ENCODE measurements at regions not wholly inside any gene's neighbourhood (a gene's known extent, or its start where the extent isn't known, plus 50 kb on each side); places are given as distances from the start of the nearest gene placed in this dataset.

GRCh38 chr12:105729926-105730325, 399.4 kb downstream of the C12orf75 start:
- Histone ChIP-seq H3K79me2 (no peaks in the 10 kb centered on the region), H3K9me3 (ENCODE audit: control insufficient read depth, low read length) (no peaks in the 10 kb centered on the region), H2AFZ (no peak overlapping the region), H3K4me1 (no peaks in the 10 kb centered on the region), H3K9ac (no peak overlapping the region), H3K27ac (no peak overlapping the region), H3K36me3 (ENCODE audit: control insufficient read depth, insufficient read depth, low read length) (no peaks in the 10 kb centered on the region), H3K27me3 (ENCODE audit: control insufficient read depth, insufficient read depth, low read length) (no peaks in the 10 kb centered on the region), H3K4me3 (ENCODE audit: low read depth, low read length) (no peak overlapping the region), H3K4me2 (ENCODE audit: low read length) (no peak overlapping the region)
- TF ChIP-seq, protein P1, sequence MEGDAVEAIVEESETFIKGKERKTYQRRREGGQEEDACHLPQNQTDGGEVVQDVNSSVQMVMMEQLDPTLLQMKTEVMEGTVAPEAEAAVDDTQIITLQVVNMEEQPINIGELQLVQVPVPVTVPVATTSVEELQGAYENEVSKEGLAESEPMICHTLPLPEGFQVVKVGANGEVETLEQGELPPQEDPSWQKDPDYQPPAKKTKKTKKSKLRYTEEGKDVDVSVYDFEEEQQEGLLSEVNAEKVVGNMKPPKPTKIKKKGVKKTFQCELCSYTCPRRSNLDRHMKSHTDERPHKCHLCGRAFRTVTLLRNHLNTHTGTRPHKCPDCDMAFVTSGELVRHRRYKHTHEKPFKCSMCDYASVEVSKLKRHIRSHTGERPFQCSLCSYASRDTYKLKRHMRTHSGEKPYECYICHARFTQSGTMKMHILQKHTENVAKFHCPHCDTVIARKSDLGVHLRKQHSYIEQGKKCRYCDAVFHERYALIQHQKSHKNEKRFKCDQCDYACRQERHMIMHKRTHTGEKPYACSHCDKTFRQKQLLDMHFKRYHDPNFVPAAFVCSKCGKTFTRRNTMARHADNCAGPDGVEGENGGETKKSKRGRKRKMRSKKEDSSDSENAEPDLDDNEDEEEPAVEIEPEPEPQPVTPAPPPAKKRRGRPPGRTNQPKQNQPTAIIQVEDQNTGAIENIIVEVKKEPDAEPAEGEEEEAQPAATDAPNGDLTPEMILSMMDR (IDR thresholded peaks at IDR 0.05): no peak

- Histone ChIP-seq H3K4me1 (no peaks in the 10 kb centered on the region), H2AFZ (no peak overlapping the region), H3K4me3 (ENCODE audit: low read depth, low read length) (no peak overlapping the region), H3K9me3 (ENCODE audit: control insufficient read depth, low read length) (no peaks in the 10 kb centered on the region), H3K27me3 (ENCODE audit: control insufficient read depth, insufficient read depth, low read length) (no peaks in the 10 kb centered on the region), H3K27ac (no peak overlapping the region), H3K4me2 (ENCODE audit: low read length) (no peak overlapping the region), H3K36me3 (ENCODE audit: control insufficient read depth, insufficient read depth, low read length) (no peaks in the 10 kb centered on the region), H3K9ac (no peak overlapping the region), H3K79me2 (no peaks in the 10 kb centered on the region)
- TF ChIP-seq, protein P1 (IDR thresholded peaks at IDR 0.05): no peak
Measured at GRCh38 chr12:105733579-105733978, 403.1 kb downstream of the C12orf75 start.

GRCh38 chr12:105736498-105736897, 402.3 kb downstream of the NUAK1 start:
- TF ChIP-seq, protein P1 (IDR thresholded peaks at IDR 0.05): no peak

DNA sequence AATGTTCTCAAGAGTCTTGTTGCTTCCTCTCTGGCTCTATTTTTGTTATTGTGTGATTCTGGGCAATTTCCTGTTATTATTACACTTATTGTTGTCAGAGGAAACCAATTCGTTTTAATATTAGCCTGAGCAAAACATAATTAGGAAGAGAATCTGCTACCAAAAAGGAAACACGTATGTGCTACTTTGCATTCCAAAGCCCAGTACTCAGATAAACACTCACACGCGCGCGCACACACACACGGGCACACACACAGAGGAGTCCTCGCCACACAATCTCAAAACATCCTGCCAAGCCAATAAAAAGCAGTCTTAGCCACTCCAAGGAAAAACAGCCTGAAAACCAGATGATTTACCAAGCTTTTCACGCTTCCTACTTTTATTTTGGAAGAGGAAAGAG, 400.7 kb downstream of the NUAK1 start:
- Histone ChIP-seq H3K27ac (peak overlapping the region; percentile 66), H3K4me2 (ENCODE audit: low read length) (no peak overlapping the region), H3K9ac (no peak overlapping the region), H3K36me3 (ENCODE audit: control insufficient read depth, insufficient read depth, low read length) (no peaks in the 10 kb centered on the region), H3K27me3 (ENCODE audit: control insufficient read depth, insufficient read depth, low read length) (no peaks in the 10 kb centered on the region), H3K4me1 (peaks cover 19% of the 10 kb centered on the region), H3K4me3 (ENCODE audit: low read depth, low read length) (no peak overlapping the region), H3K9me3 (ENCODE audit: control insufficient read depth, low read length) (no peaks in the 10 kb centered on the region), H2AFZ (no peak overlapping the region), H3K79me2 (no peaks in the 10 kb centered on the region)
- TF ChIP-seq, protein P1 (IDR thresholded peaks at IDR 0.05): no peak

More at GRCh38 chr12:105736498-105736897, 402.3 kb downstream of the NUAK1 start:
- Histone ChIP-seq H3K4me2 (ENCODE audit: low read length) (no peak overlapping the region), H3K9ac (no peak overlapping the region), H2AFZ (no peak overlapping the region), H3K36me3 (ENCODE audit: control insufficient read depth, insufficient read depth, low read length) (no peaks in the 10 kb centered on the region), H3K4me1 (peaks cover 10% of the 10 kb centered on the region), H3K27me3 (ENCODE audit: control insufficient read depth, insufficient read depth, low read length) (no peaks in the 10 kb centered on the region), H3K27ac (no peak overlapping the region), H3K4me3 (ENCODE audit: low read depth, low read length) (no peak overlapping the region), H3K79me2 (no peaks in the 10 kb centered on the region), H3K9me3 (ENCODE audit: control insufficient read depth, low read length) (no peaks in the 10 kb centered on the region)

GRCh38 chr12:105740369-105740768, 398.4 kb downstream of the NUAK1 start:
- H3K27ac ChIP-seq: no peak overlapping the region
- no peak overlapping the region for H3K4me3 ChIP-seq (ENCODE audit: low read depth, low read length)
- H3K4me1 ChIP-seq: peaks cover 19% of the 10 kb centered on the region
- H3K9me3 ChIP-seq (ENCODE audit: control insufficient read depth, low read length): no peaks in the 10 kb centered on the region
- no peak overlapping the region for H3K4me2 ChIP-seq (ENCODE audit: low read length)
- no peaks in the 10 kb centered on the region for H3K27me3 ChIP-seq (ENCODE audit: control insufficient read depth, insufficient read depth, low read length)
- no peak overlapping the region for H2AFZ ChIP-seq
- no peaks in the 10 kb centered on the region for H3K36me3 ChIP-seq (ENCODE audit: control insufficient read depth, insufficient read depth, low read length)
- H3K9ac ChIP-seq: no peak overlapping the region
- TF ChIP-seq, protein P1 (IDR thresholded peaks at IDR 0.05): no peak
- no peaks in the 10 kb centered on the region for H3K79me2 ChIP-seq
